ENCODE measurements at regions not wholly inside any gene's neighbourhood (a gene's known extent, or its start where the extent isn't known, plus 50 kb on each side); places are given as distances from the start of the nearest gene placed in this dataset.
"Not testable (repeated sequence)": the region's sequence is repeated elsewhere in the genome, so short reads cannot be mapped to it uniquely, and the experiment has no call there.

GRCh38 chr9:111276431-111277128, 53.4 kb downstream of the OR2K2 start:
- DNase-seq = no peak

GRCh38 chr9:111274737-111275136, 55.3 kb downstream of the OR2K2 start:
- DNase-seq = no peak

GRCh38 chr9:111272581-111272980, 57.4 kb downstream of the OR2K2 start:
- DNase-seq = no peak

GRCh38 chr9:111271481-111272080, 58.4 kb downstream of the OR2K2 start:
- no peak for DNase-seq

GRCh38 chr9:111271047-111271446, 59.0 kb downstream of the OR2K2 start:
- DNase-seq = no peak

- not testable (repeated sequence) for DNase-seq
Measured at GRCh38 chr9:111266024-111266423, 64.0 kb downstream of the OR2K2 start.

- DNase-seq = no peak
Measured at GRCh38 chr9:111263116-111263515, 66.9 kb downstream of the OR2K2 start.

GRCh38 chr9:111258875-111259271, 71.2 kb downstream of the OR2K2 start:
- no peak for DNase-seq

GRCh38 chr9:111258209-111258874, 71.7 kb downstream of the OR2K2 start:
- no peak for DNase-seq

GRCh38 chr9:111253742-111254437, 76.1 kb downstream of the OR2K2 start:
- DNase-seq = no peak

- DNase-seq = no peak
Measured at GRCh38 chr9:111250875-111251842, 78.9 kb downstream of the OR2K2 start.

GRCh38 chr9:111237447-111237846, 92.6 kb downstream of the OR2K2 start:
- no peak for DNase-seq

GRCh38 chr9:111236332-111236731, 93.7 kb downstream of the OR2K2 start:
- no peak for DNase-seq

GRCh38 chr9:111233963-111234362, 96.1 kb downstream of the OR2K2 start:
- DNase-seq = no peak

GRCh38 chr9:111232997-111233790, 96.8 kb downstream of the OR2K2 start:
- no peak for DNase-seq

- DNase-seq = no peak
Measured at GRCh38 chr9:111231801-111232580, 98.0 kb downstream of the OR2K2 start.

- no peak for DNase-seq
Measured at GRCh38 chr9:111222757-111223156, 107.3 kb downstream of the OR2K2 start.

GRCh38 chr9:111212874-111213273, 117.2 kb downstream of the OR2K2 start:
- DNase-seq = no peak

GRCh38 chr9:111198936-111199335, 131.1 kb downstream of the OR2K2 start:
- DNase-seq = no peak

GRCh38 chr9:111197256-111197655, 132.8 kb downstream of the OR2K2 start:
- no peak for DNase-seq

- no peak for DNase-seq
Measured at GRCh38 chr9:111195766-111196165, 134.3 kb downstream of the OR2K2 start.

Measured in DMS153 (cell line).